Esophagus muscularis mucosa (tissue), 3 donors: ENCODE measurements at regions not wholly inside any gene's neighbourhood (a gene's known extent, or its start where the extent isn't known, plus 50 kb on each side); places are given as distances from the start of the nearest gene placed in this dataset.

Experiments used
- POLR2A ChIP-seq: fragments of 450-650 bp; IDR thresholded peaks from one replicate; pipeline ENCODE4 v1.6.1; 2017; ENCODE audit warnings: antibody characterized with exemption, moderate library complexity, mild to moderate bottlenecking, low read depth
- POLR2AphosphoS5 ChIP-seq, 2 donors: sonication (generic); formaldehyde crosslinking; IDR thresholded peaks; one replicate each; pipeline ENCODE4 v1.6.1; 2017; ENCODE audit warnings: antibody characterized with exemption in 2 of 2
- TF ChIP-seq, protein P1 (sequence below), 3 experiments: fragments of 200-600 bp in 2 of 3; fragments of 450-650 bp in 1 of 3; sonication (generic) in 2 of 3; IDR thresholded peaks; one replicate each; pipeline ENCODE4 v1.5.1; 2017 to 2019; ENCODE audit warnings: antibody characterized with exemption in 3 of 3, mild to moderate bottlenecking in 2 of 3, moderate library complexity in 1 of 3

DNA sequence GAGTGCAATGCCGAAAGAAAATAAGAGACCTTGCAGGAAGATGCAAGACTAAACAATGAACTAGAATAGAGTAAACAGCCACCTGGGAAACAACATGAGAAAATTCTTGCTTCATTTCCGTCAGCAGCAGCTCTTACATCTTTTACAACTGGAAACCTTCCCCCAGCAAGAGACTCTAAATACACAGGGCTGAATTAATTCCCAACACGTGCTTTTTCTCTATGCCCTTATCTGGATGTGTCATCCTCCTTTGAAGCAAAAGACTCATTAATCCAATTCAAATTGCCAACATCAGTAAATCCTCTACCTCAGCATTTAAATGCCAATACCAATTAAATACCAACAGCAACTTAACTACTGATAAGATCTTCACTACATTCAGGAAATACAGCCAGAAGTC lies 99.0 kb upstream of the PDE1C start:
- TF ChIP-seq, protein P1, sequence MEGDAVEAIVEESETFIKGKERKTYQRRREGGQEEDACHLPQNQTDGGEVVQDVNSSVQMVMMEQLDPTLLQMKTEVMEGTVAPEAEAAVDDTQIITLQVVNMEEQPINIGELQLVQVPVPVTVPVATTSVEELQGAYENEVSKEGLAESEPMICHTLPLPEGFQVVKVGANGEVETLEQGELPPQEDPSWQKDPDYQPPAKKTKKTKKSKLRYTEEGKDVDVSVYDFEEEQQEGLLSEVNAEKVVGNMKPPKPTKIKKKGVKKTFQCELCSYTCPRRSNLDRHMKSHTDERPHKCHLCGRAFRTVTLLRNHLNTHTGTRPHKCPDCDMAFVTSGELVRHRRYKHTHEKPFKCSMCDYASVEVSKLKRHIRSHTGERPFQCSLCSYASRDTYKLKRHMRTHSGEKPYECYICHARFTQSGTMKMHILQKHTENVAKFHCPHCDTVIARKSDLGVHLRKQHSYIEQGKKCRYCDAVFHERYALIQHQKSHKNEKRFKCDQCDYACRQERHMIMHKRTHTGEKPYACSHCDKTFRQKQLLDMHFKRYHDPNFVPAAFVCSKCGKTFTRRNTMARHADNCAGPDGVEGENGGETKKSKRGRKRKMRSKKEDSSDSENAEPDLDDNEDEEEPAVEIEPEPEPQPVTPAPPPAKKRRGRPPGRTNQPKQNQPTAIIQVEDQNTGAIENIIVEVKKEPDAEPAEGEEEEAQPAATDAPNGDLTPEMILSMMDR (IDR thresholded peaks at IDR 0.05): no peak
- no peak for TF ChIP-seq POLR2A
- no peak for TF ChIP-seq POLR2AphosphoS5 (IDR thresholded peaks at IDR 0.05)
